IMR-90 (cell line): ENCODE measurements at regions not wholly inside any gene's neighbourhood (a gene's known extent, or its start where the extent isn't known, plus 50 kb on each side); places are given as distances from the start of the nearest gene placed in this dataset.

Source experiments
- ATAC-seq: fragments of 200-7000 bp; cut with Tn5 transposase; 2 replicates; pipeline ENCODE4 v1.9.1; 2020; ENCODE audit warnings: low read depth, mild to moderate bottlenecking, moderate library complexity
- BruUV-seq: library from RNA; stranded (reverse); fragments of 400-500 nt; replicated peaks from 2 replicates; lab custom pipeline; 2021; lab: Mats Ljungman, UMichigan
- CTCF ChIA-PET: fragments of 300-600 bp; formaldehyde crosslinking; extraction: SDS; loops from one replicate; lab custom pipeline; 2021; ENCODE audit warnings: antibody characterized with exemption; lab: Yijun Ruan, JAX
- POLR2A ChIA-PET: fragments of 300-600 bp; sonication (Branson Sonifier 250); formaldehyde crosslinking; loops from one replicate; lab custom pipeline; 2022; ENCODE audit warnings: antibody characterized with exemption; ENCODE audit not compliant: unreplicated experiment; lab: Charles Lee
- DNase-seq: peaks from one replicate; pipeline ENCODE4 v3.0.0; 2013
- H2AFZ ChIP-seq: replicated peaks from 2 replicates; pipeline ENCODE3; 2013; ENCODE audit warnings: low read length, mild to moderate bottlenecking; ENCODE audit not compliant: poor library complexity
- H2AK5ac ChIP-seq: 2 replicates; pipeline ENCODE4 v1.6.1; 2013; ENCODE audit warnings: low read depth, low read length, inconsistent platforms
- H2AK9ac ChIP-seq: replicated peaks from 2 replicates; pipeline ENCODE3; 2013; ENCODE audit warnings: mild to moderate bottlenecking, low read depth, low read length, moderate library complexity; ENCODE audit not compliant: poor library complexity
- H2BK120ac ChIP-seq: 2 replicates; pipeline ENCODE4 v1.6.1; 2013; ENCODE audit warnings: low read depth, low read length, inconsistent platforms
- H2BK15ac ChIP-seq: 3 replicates; pipeline ENCODE4 v1.6.1; 2013; ENCODE audit warnings: low read depth, low read length, inconsistent platforms
- H2BK20ac ChIP-seq: 2 replicates; pipeline ENCODE4 v1.6.1; 2013; ENCODE audit warnings: low read depth, mild to moderate bottlenecking, inconsistent platforms, low read length, moderate library complexity
- H2BK5ac ChIP-seq: 2 replicates; pipeline ENCODE4 v1.6.1; 2013; ENCODE audit warnings: mild to moderate bottlenecking, low read depth, low read length, inconsistent platforms; ENCODE audit not compliant: poor library complexity, severe bottlenecking
- H3K14ac ChIP-seq: replicated peaks from 2 replicates; pipeline ENCODE4 v1.6.1; 2013; ENCODE audit warnings: low read depth, low read length, inconsistent platforms
- H3K18ac ChIP-seq: 2 replicates; pipeline ENCODE4 v1.6.1; 2013; ENCODE audit warnings: low read depth, low read length, control low read depth
- H3K23ac ChIP-seq: 2 replicates; pipeline ENCODE4 v1.6.1; 2013; ENCODE audit warnings: low read depth, low read length, inconsistent platforms
- H3K27ac ChIP-seq: 2 replicates; pipeline ENCODE4 v1.5.1; 2013; ENCODE audit warnings: mild to moderate bottlenecking, control low read depth, low read length; ENCODE audit not compliant: insufficient read depth
- H3K27me3 ChIP-seq: 2 replicates; pipeline ENCODE4 v1.6.1; 2013; ENCODE audit warnings: low read length; ENCODE audit not compliant: control insufficient read depth, insufficient read depth
- H3K36me3 ChIP-seq: 2 replicates; pipeline ENCODE4 v1.6.1; 2013; ENCODE audit warnings: low read length, mixed read lengths; ENCODE audit not compliant: control insufficient read depth, insufficient read depth
- H3K4ac ChIP-seq: 2 replicates; pipeline ENCODE4 v1.6.1; 2013; ENCODE audit warnings: low read depth, low read length, inconsistent platforms
- H3K4me1 ChIP-seq: 2 replicates; pipeline ENCODE4 v1.6.1; 2013; ENCODE audit warnings: low read length, mixed read lengths; ENCODE audit not compliant: control insufficient read depth, insufficient read depth
- H3K4me2 ChIP-seq: 2 replicates; pipeline ENCODE4 v1.6.1; 2013; ENCODE audit warnings: low read depth, mild to moderate bottlenecking, control low read depth, low read length, moderate library complexity
- H3K4me3 ChIP-seq: 2 replicates; pipeline ENCODE4 v1.5.1; 2013; ENCODE audit warnings: low read depth, mild to moderate bottlenecking, control low read depth, low read length, moderate library complexity; ENCODE audit not compliant: insufficient read depth
- H3K56ac ChIP-seq: 2 replicates; pipeline ENCODE4 v1.6.1; 2013; ENCODE audit warnings: low read length, inconsistent platforms; ENCODE audit not compliant: insufficient read depth; ENCODE audit errors: extremely low read depth
- H3K79me1 ChIP-seq, 2 experiments: 2 replicates each; pipeline ENCODE4 v1.6.1; 2013; ENCODE audit warnings: low read length in 2 of 2, inconsistent platforms in 1 of 2, low read depth in 1 of 2
- H3K9ac ChIP-seq: 2 replicates; pipeline ENCODE4 v1.6.1; 2013; ENCODE audit warnings: low read depth, low read length, control low read depth
- H3K9me1 ChIP-seq: 2 replicates; pipeline ENCODE4 v1.6.1; 2013; ENCODE audit warnings: low read length, inconsistent platforms; ENCODE audit not compliant: insufficient read depth
- H3K9me3 ChIP-seq: 2 replicates; pipeline ENCODE4 v1.6.1; 2013; ENCODE audit warnings: low read length; ENCODE audit not compliant: control insufficient read depth, insufficient read depth
- H4K20me1 ChIP-seq: 2 replicates; pipeline ENCODE4 v1.6.1; 2013; ENCODE audit warnings: low read length, inconsistent platforms; ENCODE audit not compliant: insufficient read depth
- H4K5ac ChIP-seq: 2 replicates; pipeline ENCODE4 v1.6.1; 2013; ENCODE audit warnings: mild to moderate bottlenecking, low read depth, low read length, control low read depth
- H4K8ac ChIP-seq, 2 experiments: 2 replicates each; pipeline ENCODE4 v1.6.1; 2013; ENCODE audit warnings: low read depth in 2 of 2, low read length in 2 of 2, control low read depth in 1 of 2, inconsistent platforms in 1 of 2
- H4K91ac ChIP-seq: 2 replicates; pipeline ENCODE4 v1.6.1; 2013; ENCODE audit warnings: low read depth, low read length, inconsistent platforms; ENCODE audit not compliant: insufficient read depth
- CHD1 ChIP-seq: IDR thresholded peaks from 2 replicates; pipeline ENCODE4 v1.6.1; 2012; ENCODE audit warnings: low read depth, low read length, improper control_type of control experiment
- FOS ChIP-seq: fragments of 150-350 bp; IDR thresholded peaks from 2 replicates; pipeline ENCODE4 v1.6.1; 2016; ENCODE audit warnings: low read depth, low read length
- RCOR1 ChIP-seq: IDR thresholded peaks from 2 replicates; pipeline ENCODE4 v1.6.1; 2012; ENCODE audit warnings: mild to moderate bottlenecking, low read length, improper control_type of control experiment; ENCODE audit not compliant: insufficient replicate concordance
- WGBS, 2 experiments: methylation state at CpG; one replicate each; pipeline versions ENCODE4 v1.1.5 to v1.1.7; 2013; ENCODE audit warnings: missing lambda C conversion rate in 2 of 2; ENCODE audit not compliant: insufficient read length in 1 of 2; ENCODE audit errors: extremely low coverage in 2 of 2; 5-methylcytosine and 5-hydroxymethylcytosine counted together
- dilution Hi-C: fragments of 300-500 bp; cut with HindIII; formaldehyde crosslinking; loops from one replicate; pipeline ENCODE4 v1.14.3; 2018; ENCODE audit warnings: low sequenced_read_pairs; ENCODE audit not compliant: unreplicated experiment
- in situ Hi-C: fragments of 300-500 bp; cut with MboI; formaldehyde crosslinking; loops from 3 replicates; pipeline ENCODE4 v1.14.3; 2019; ENCODE audit warnings: low sequenced_read_pairs, inconsistent platforms, mixed read lengths
- intact Hi-C: fragments of 100-400 bp; cut with micrococcal nuclease; formaldehyde crosslinking; loops from 2 replicates; pipeline ENCODE4 v1.10.0; 2022
- TF ChIP-seq, protein P1 (sequence below): fragments of 150-350 bp; IDR thresholded peaks from 2 replicates; pipeline ENCODE4 v1.6.1; 2017; ENCODE audit warnings: mild to moderate bottlenecking, antibody characterized with exemption, low read length, low read depth
- TF ChIP-seq, protein P2 (sequence below): conservative IDR thresholded peaks from 2 replicates; pipeline ENCODE4 v1.5.1; 2012; ENCODE audit warnings: mild to moderate bottlenecking, low read depth, low read length, improper control_type of control experiment
- TF ChIP-seq, protein P3 (sequence below): fragments of 150-350 bp; IDR thresholded peaks from 2 replicates; pipeline ENCODE4 v1.6.1; 2016; ENCODE audit warnings: low read depth, mild to moderate bottlenecking, low read length, moderate library complexity, borderline replicate concordance

DNA sequence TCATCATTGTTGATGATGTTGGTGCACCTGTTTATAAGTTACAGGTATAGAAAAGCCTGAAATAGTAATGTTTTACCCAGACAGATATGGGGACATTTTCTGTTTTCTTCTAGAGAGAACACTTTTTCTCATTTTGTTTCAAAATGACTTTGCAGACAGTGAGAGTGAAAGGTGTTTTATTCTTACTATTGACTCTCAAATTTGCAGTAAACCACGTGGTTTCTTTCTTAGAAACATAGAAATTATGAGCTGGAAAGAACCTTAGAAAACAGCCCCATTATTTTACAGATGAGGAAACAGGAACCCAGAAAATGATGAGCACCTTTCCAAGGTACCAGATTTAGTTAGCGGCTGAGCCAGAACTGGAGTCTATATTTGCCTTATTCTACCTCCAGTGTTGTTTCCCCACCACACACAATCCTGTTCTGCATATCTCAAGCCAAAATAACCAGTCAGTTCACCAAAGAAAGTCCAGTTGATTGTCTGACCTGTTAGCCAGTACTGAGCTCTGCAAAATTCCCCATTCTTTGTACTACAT lies 138.9 kb upstream of the AHR start:
- Histone ChIP-seq H3K23ac (no peak overlapping the region), H3K56ac (no peak overlapping the region), H4K5ac (no peak overlapping the region), H3K9me3 (no peaks in the 10 kb centered on the region), H3K36me3 (no peaks in the 10 kb centered on the region), H4K91ac (no peak overlapping the region), H3K18ac (no peak overlapping the region), H2AFZ (no peak overlapping the region), H3K4ac (no peak overlapping the region), H3K4me2 (no peak overlapping the region), H4K8ac (no peak overlapping the region), H2BK15ac (no peak overlapping the region), H2BK5ac (no peak overlapping the region), H3K79me1 (no peaks in the 10 kb centered on the region), H2AK9ac (no peak overlapping the region), H3K27ac (no peak overlapping the region), H3K9ac (no peak overlapping the region), H2BK120ac (no peak overlapping the region), H3K4me1 (no peaks in the 10 kb centered on the region), H2BK20ac (no peak overlapping the region), H3K9me1 (no peaks in the 10 kb centered on the region), H3K27me3 (no peaks in the 10 kb centered on the region), H3K14ac (no peak overlapping the region), H4K20me1 (no peaks in the 10 kb centered on the region), H3K4me3 (no peak overlapping the region), H2AK5ac (no peak overlapping the region)
- ChIA-PET CTCF (interaction anchor here (0.6 kb wide), 1 partner anchor 362 kb away, joined by 11 read pairs; no protein-coding TSS in a partner anchor), POLR2A (no interaction called here)
- in situ Hi-C loops, result no loop called here
- DNase-seq (no peak), ATAC-seq (no peak)
- dilution Hi-C loops, result no loop called here
- intact Hi-C loops, result no loop called here
- no CpG with 5 or more reads among the region's 2 CpGs for WGBS, 2 experiments
- TF ChIP-seq RCOR1 (no peak), FOS (no peak), CHD1 (no peak)
- TF ChIP-seq, protein P1, sequence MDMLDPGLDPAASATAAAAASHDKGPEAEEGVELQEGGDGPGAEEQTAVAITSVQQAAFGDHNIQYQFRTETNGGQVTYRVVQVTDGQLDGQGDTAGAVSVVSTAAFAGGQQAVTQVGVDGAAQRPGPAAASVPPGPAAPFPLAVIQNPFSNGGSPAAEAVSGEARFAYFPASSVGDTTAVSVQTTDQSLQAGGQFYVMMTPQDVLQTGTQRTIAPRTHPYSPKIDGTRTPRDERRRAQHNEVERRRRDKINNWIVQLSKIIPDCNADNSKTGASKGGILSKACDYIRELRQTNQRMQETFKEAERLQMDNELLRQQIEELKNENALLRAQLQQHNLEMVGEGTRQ, result no peak
- TF ChIP-seq, protein P2, sequence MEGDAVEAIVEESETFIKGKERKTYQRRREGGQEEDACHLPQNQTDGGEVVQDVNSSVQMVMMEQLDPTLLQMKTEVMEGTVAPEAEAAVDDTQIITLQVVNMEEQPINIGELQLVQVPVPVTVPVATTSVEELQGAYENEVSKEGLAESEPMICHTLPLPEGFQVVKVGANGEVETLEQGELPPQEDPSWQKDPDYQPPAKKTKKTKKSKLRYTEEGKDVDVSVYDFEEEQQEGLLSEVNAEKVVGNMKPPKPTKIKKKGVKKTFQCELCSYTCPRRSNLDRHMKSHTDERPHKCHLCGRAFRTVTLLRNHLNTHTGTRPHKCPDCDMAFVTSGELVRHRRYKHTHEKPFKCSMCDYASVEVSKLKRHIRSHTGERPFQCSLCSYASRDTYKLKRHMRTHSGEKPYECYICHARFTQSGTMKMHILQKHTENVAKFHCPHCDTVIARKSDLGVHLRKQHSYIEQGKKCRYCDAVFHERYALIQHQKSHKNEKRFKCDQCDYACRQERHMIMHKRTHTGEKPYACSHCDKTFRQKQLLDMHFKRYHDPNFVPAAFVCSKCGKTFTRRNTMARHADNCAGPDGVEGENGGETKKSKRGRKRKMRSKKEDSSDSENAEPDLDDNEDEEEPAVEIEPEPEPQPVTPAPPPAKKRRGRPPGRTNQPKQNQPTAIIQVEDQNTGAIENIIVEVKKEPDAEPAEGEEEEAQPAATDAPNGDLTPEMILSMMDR, result no peak
- TF ChIP-seq, protein P3, sequence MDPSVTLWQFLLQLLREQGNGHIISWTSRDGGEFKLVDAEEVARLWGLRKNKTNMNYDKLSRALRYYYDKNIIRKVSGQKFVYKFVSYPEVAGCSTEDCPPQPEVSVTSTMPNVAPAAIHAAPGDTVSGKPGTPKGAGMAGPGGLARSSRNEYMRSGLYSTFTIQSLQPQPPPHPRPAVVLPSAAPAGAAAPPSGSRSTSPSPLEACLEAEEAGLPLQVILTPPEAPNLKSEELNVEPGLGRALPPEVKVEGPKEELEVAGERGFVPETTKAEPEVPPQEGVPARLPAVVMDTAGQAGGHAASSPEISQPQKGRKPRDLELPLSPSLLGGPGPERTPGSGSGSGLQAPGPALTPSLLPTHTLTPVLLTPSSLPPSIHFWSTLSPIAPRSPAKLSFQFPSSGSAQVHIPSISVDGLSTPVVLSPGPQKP, result no peak
- no TSS peak for BruUV-seq
